B cell (primary cell): ENCODE measurements at regions not wholly inside any gene's neighbourhood (a gene's known extent, or its start where the extent isn't known, plus 50 kb on each side); places are given as distances from the start of the nearest gene placed in this dataset.

Experiments used
- CTCF ChIP-seq: fragments of 200-600 bp; IDR thresholded peaks from one replicate; pipeline ENCODE4 v1.8.0; 2022; ENCODE audit warnings: antibody characterized with exemption, mild to moderate bottlenecking
- EZH2 ChIP-seq: IDR thresholded peaks from 2 replicates; pipeline ENCODE4 v1.6.1; 2012; ENCODE audit warnings: borderline replicate concordance, low read depth, mild to moderate bottlenecking, moderate library complexity, low read length; ENCODE audit not compliant: insufficient read depth, poor library complexity, severe bottlenecking

DNA sequence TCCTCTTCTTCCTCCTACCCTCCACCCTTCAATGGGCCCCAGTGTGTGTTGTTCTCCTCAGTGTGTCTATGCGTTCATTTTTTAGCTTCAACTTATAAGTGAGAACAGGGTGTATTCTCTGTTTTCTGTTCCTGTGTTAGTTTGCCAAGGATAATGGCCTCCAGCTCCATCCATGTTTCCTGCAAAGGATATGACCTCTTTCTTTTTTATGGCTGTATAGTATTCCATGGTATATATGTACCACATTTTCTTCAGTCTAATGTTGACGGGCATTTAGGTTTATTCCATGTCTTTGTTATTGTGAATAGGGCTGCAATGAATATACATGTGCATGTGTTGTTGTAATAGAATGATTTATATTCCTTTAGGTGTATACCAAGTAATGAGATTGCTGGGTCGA, 634.9 kb upstream of the SEMA6A start:
- TF ChIP-seq CTCF (no peak), EZH2 (no peak)
